ENCODE measurements at regions not wholly inside any gene's neighbourhood (a gene's known extent, or its start where the extent isn't known, plus 50 kb on each side); places are given as distances from the start of the nearest gene placed in this dataset.

- Histone ChIP-seq H3K9ac (ENCODE audit: low read length) (no peak overlapping the region), H3K36me3 (ENCODE audit: insufficient read depth, low read length) (no peaks in the 10 kb centered on the region), H2AFZ (ENCODE audit: low read depth, low read length) (no peak overlapping the region), H3F3A (ENCODE audit: insufficient read depth, low read length, poor library complexity, severe bottlenecking) (no peaks in the 10 kb centered on the region), H4K20me1 (ENCODE audit: insufficient read depth) (no peaks in the 10 kb centered on the region), H3K79me2 (replicated peaks; ENCODE audit: insufficient read depth, low read length) (no peaks in the 10 kb centered on the region), H3K9me2 (ENCODE audit: insufficient read depth, low read length) (no peaks in the 10 kb centered on the region), H3K27ac (ENCODE audit: low read length) (no peak overlapping the region), H3K9me3 (ENCODE audit: low read length) (no peaks in the 10 kb centered on the region), H3K4me3 (ENCODE audit: low read length) (no peak overlapping the region), H3K27me3 (ENCODE audit: insufficient read depth, low read depth, low read length) (no peaks in the 10 kb centered on the region), H3K4me2 (ENCODE audit: low read length) (no peak overlapping the region)
- TF ChIP-seq, protein P1, sequence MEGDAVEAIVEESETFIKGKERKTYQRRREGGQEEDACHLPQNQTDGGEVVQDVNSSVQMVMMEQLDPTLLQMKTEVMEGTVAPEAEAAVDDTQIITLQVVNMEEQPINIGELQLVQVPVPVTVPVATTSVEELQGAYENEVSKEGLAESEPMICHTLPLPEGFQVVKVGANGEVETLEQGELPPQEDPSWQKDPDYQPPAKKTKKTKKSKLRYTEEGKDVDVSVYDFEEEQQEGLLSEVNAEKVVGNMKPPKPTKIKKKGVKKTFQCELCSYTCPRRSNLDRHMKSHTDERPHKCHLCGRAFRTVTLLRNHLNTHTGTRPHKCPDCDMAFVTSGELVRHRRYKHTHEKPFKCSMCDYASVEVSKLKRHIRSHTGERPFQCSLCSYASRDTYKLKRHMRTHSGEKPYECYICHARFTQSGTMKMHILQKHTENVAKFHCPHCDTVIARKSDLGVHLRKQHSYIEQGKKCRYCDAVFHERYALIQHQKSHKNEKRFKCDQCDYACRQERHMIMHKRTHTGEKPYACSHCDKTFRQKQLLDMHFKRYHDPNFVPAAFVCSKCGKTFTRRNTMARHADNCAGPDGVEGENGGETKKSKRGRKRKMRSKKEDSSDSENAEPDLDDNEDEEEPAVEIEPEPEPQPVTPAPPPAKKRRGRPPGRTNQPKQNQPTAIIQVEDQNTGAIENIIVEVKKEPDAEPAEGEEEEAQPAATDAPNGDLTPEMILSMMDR (IDR thresholded peaks at IDR 0.05; ENCODE audit: poor library complexity, severe bottlenecking) = no peak
- TF ChIP-seq SMC3 (conservative IDR thresholded peaks at IDR 0.05; ENCODE audit: poor library complexity) (no peak), MXI1 (conservative IDR thresholded peaks at IDR 0.05; ENCODE audit: poor library complexity, severe bottlenecking) (no peak), POLR2AphosphoS5 (IDR thresholded peaks at IDR 0.05) (no peak), EP300 (conservative IDR thresholded peaks at IDR 0.05; ENCODE audit: poor library complexity, severe bottlenecking) (no peak), RAD21 (conservative IDR thresholded peaks at IDR 0.05) (no peak), TAF1 (IDR thresholded peaks at IDR 0.05; ENCODE audit: low read depth) (no peak), EZH2 (IDR thresholded peaks at IDR 0.05; ENCODE audit: borderline replicate concordance, insufficient read depth, low read length, poor library complexity, severe bottlenecking) (no peak)
- TF ChIP-seq, protein P2, sequence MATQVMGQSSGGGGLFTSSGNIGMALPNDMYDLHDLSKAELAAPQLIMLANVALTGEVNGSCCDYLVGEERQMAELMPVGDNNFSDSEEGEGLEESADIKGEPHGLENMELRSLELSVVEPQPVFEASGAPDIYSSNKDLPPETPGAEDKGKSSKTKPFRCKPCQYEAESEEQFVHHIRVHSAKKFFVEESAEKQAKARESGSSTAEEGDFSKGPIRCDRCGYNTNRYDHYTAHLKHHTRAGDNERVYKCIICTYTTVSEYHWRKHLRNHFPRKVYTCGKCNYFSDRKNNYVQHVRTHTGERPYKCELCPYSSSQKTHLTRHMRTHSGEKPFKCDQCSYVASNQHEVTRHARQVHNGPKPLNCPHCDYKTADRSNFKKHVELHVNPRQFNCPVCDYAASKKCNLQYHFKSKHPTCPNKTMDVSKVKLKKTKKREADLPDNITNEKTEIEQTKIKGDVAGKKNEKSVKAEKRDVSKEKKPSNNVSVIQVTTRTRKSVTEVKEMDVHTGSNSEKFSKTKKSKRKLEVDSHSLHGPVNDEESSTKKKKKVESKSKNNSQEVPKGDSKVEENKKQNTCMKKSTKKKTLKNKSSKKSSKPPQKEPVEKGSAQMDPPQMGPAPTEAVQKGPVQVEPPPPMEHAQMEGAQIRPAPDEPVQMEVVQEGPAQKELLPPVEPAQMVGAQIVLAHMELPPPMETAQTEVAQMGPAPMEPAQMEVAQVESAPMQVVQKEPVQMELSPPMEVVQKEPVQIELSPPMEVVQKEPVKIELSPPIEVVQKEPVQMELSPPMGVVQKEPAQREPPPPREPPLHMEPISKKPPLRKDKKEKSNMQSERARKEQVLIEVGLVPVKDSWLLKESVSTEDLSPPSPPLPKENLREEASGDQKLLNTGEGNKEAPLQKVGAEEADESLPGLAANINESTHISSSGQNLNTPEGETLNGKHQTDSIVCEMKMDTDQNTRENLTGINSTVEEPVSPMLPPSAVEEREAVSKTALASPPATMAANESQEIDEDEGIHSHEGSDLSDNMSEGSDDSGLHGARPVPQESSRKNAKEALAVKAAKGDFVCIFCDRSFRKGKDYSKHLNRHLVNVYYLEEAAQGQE (IDR thresholded peaks at IDR 0.05; ENCODE audit: borderline replicate concordance) = no peak
Observed at GRCh38 chr15:91530279-91530678, 323.2 kb upstream of the SLCO3A1 start.

- TF ChIP-seq EZH2 (IDR thresholded peaks at IDR 0.05; ENCODE audit: borderline replicate concordance, insufficient read depth, low read length, poor library complexity, severe bottlenecking) (no peak), TAF1 (IDR thresholded peaks at IDR 0.05; ENCODE audit: low read depth) (no peak), EP300 (conservative IDR thresholded peaks at IDR 0.05; ENCODE audit: poor library complexity, severe bottlenecking) (no peak), MXI1 (conservative IDR thresholded peaks at IDR 0.05; ENCODE audit: poor library complexity, severe bottlenecking) (no peak), POLR2AphosphoS5 (IDR thresholded peaks at IDR 0.05) (no peak), SMC3 (conservative IDR thresholded peaks at IDR 0.05; ENCODE audit: poor library complexity) (no peak), RAD21 (conservative IDR thresholded peaks at IDR 0.05) (no peak)
- TF ChIP-seq, protein P1 (IDR thresholded peaks at IDR 0.05; ENCODE audit: poor library complexity, severe bottlenecking) = no peak
- TF ChIP-seq, protein P2 (IDR thresholded peaks at IDR 0.05; ENCODE audit: borderline replicate concordance) = no peak
- Histone ChIP-seq H3K27ac (ENCODE audit: low read length) (no peak overlapping the region), H3K27me3 (ENCODE audit: insufficient read depth, low read depth, low read length) (no peaks in the 10 kb centered on the region), H3K4me2 (ENCODE audit: low read length) (no peak overlapping the region), H3F3A (ENCODE audit: insufficient read depth, low read length, poor library complexity, severe bottlenecking) (no peaks in the 10 kb centered on the region), H2AFZ (ENCODE audit: low read depth, low read length) (no peak overlapping the region), H3K36me3 (ENCODE audit: insufficient read depth, low read length) (no peaks in the 10 kb centered on the region), H4K20me1 (ENCODE audit: insufficient read depth) (no peaks in the 10 kb centered on the region), H3K9me2 (ENCODE audit: insufficient read depth, low read length) (no peaks in the 10 kb centered on the region), H3K4me3 (ENCODE audit: low read length) (no peak overlapping the region), H3K9ac (ENCODE audit: low read length) (no peak overlapping the region), H3K9me3 (ENCODE audit: low read length) (no peaks in the 10 kb centered on the region), H3K79me2 (replicated peaks; ENCODE audit: insufficient read depth, low read length) (no peaks in the 10 kb centered on the region)
Observed at GRCh38 chr15:91530956-91531582, 322.4 kb upstream of the SLCO3A1 start.
